GM21390 (cell line): ENCODE measurements at regions not wholly inside any gene's neighbourhood (a gene's known extent, or its start where the extent isn't known, plus 50 kb on each side); places are given as distances from the start of the nearest gene placed in this dataset.
"Not testable (repeated sequence)": the region's sequence is repeated elsewhere in the genome, so short reads cannot be mapped to it uniquely, and the experiment has no call there.

Source experiments
- ATAC-seq: cut with Tn5 transposase; IDR thresholded peaks from one replicate; pipeline ENCODE4 v1.9.1; 2021; ENCODE audit not compliant: unreplicated experiment

- no peak for ATAC-seq
These were observed 52.0 kb downstream of the ZC3H11B start for GRCh38 chr1:219560856-219561255.

GRCh38 chr1:219559899-219560298 lies 53.0 kb downstream of the ZC3H11B start:
- no peak for ATAC-seq

DNA sequence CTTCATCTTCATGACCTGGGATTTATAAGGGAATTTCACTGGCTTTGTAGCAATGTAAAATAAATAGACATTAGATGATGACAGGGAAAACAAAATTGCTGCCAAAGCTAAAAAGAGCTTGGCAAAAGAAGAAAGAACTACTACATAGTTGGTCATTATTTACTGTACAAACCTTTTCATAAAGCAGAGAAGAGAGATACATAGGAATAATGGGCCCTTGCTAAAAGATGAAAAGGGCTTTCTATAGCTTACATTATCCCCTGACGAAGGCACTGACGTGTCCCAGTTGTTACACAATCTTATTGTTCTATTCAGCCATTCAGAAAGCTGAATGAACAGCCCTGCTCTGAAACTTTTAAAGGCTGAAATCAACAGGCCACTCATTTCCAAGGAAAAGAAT lies 57.1 kb downstream of the ZC3H11B start:
- ATAC-seq: no peak

- peak; percentile 60 for ATAC-seq
These were observed 57.7 kb downstream of the ZC3H11B start for GRCh38 chr1:219555031-219555692.

- ATAC-seq: no peak
These were observed 58.9 kb downstream of the ZC3H11B start for GRCh38 chr1:219553934-219554502.

DNA sequence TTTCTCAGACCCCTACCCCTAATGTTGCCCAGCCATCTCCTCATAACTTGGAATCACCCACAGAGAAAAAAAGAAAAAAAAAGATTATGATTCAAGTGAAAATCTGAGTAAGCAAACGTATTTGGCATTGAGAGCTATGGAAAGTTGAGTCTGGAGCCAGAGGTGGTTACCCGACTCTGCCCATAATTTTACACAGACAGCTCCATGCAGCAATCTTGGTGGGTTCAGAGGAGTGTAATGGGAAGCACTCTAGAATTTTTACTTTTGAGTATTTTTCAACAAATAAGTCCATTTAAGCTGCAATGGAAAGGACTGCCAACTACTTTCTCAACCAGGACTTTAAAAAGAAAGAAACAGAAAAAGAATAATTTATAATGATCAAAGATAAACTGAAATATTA lies 62.7 kb downstream of the ZC3H11B start:
- no peak for ATAC-seq

- no peak for ATAC-seq
These were observed 63.7 kb downstream of the ZC3H11B start for GRCh38 chr1:219549215-219549614.

GRCh38 chr1:219548386-219548785 lies 64.5 kb downstream of the ZC3H11B start:
- no peak for ATAC-seq

GRCh38 chr1:219545756-219546155 lies 67.1 kb downstream of the ZC3H11B start:
- not testable (repeated sequence) for ATAC-seq

DNA sequence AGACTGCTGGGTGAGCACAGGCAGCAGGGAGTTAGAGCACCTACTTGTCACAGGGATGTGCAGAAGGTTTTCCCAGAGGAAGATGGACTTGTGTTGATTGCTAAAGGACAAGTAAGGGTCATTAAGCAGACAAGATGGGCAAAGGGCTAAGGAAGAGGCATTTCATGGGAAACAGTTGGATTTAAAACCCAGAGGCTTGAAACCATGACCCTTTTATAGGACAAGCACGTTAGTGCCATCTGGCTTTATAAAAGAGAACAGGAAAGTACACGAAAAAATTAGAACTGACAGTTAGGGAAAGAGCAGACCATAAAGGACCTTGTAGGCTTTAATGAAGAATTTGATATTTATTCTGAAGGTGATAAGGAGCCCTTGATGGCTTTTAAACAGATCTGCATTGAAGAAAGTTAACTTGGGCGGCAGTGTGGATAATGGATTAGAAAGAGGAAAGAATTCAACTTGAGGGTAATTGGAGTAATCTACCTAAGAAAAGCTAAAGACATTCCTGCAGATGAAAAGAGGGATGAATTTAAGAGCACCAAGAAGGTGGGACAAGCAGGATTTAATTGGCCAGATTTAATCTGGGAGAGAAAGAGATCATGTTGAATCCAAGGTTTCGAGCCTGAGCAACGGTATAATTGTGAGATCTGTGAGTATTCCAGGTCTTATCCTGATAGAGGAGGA lies 68.6 kb downstream of the ZC3H11B start:
- no peak for ATAC-seq

DNA sequence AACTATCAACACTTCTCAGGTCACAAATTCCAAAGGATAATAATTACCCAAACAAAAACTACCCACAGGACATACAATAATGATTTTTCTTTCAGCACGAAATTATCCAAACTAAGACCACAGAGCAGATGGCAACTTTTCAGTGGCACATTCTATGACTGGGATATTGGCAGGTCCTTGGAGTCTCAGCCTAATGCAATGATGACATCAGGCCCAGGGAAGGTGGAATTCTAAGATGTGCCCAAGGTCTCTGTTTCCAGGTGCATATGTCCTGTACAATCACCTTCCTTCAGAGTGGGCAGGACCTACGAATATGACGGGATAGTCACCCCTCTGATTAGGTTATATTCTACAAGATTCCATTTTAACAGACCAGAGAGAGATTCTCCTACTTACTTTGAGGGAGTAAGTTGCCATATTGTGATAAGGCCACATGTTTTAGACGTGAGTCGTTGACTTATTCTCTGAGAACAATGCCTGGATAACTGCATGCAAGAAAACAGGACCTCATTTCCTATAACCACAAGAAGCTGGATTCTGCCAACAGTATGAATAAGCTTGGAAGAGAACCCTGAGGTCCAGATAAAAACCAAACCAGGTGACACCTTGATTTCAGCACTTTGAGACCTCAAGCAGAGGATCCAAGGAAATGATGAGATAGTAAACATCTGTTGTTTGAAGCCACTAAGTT lies 69.9 kb downstream of the ZC3H11B start:
- ATAC-seq: no peak

DNA sequence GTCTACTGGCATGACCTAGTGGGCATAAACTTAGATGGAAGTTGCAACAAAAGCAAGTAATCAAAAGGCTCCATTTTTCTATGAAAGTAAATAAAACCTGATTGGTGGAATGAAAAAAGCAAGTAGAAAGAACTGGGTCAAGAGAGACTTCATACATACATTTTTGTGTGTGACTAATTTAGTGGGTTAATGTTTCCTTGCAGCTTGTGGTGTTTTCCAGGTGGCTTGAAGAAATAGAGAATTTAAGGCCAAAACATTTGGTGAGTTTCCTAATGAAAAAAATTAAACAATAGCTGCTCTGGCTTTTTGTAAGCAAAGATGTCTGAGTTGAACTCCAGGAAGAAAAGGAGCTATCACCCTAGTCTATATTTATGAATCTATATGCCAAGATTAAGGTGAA lies 71.0 kb downstream of the ZC3H11B start:
- no peak for ATAC-seq

- ATAC-seq: no peak
These were observed 73.2 kb downstream of the ZC3H11B start for GRCh38 chr1:219539645-219540254.

DNA sequence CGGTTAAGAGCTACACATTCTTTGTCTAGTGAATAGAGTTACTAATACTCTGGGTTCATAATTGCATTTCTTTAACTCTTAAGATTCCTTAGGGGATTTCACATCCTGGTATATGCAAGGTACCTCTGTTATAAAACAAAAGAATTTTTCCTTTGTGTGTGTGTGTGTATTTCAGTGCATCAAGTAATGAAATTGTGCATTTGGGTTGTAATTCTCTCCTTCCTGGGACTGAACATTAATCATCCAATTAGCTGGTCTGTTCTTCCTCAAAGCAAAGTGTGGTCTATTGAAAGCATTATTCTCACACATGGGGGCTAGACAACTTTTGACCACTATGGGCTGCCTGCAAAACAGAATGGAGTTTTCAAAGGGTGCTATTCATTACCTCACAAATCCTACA lies 74.0 kb downstream of the ZC3H11B start:
- no peak for ATAC-seq

- no peak for ATAC-seq
These were observed 75.7 kb downstream of the ZC3H11B start for GRCh38 chr1:219537223-219537631.

DNA sequence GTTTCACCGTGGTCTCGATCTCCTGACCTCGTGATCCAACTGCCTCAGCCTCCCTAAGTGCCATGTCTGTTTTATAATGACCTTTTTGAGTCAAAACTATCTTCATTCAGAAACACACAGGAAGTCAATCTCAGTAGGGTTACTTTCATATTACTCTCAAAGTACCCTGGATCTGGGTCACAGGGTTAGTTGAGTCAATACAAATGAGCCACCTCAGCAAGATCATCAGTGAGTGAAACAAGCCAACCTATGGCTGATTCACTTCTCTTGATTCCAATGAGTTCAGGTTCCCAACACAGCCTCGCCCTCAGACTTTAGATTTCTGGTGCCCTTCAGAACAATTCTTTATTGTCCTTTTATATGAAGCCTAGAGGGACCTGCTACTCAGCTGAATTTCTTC lies 76.9 kb downstream of the ZC3H11B start:
- no peak for ATAC-seq

DNA sequence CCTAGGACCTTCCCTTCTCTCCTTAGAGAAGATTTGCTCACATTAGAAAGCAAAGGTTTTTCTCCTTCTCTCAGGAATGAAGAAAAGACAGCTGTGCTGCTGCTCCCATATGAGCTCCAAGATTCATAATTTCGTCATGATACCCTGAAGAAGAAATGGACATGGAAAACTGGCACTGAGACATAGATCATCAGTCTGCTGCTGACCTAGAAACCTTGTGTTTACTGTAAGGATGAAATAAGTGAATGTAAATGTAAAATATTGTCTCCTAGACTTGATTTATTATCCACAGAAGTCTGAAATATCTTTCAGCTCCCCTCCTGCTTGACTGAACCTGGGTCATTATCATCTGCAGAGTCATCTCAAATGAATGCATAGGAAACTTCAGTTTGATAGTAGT lies 77.9 kb downstream of the ZC3H11B start:
- ATAC-seq: no peak

GRCh38 chr1:219533280-219533679 lies 79.6 kb downstream of the ZC3H11B start:
- no peak for ATAC-seq

GRCh38 chr1:219529116-219529515 lies 83.8 kb downstream of the ZC3H11B start:
- no peak for ATAC-seq

DNA sequence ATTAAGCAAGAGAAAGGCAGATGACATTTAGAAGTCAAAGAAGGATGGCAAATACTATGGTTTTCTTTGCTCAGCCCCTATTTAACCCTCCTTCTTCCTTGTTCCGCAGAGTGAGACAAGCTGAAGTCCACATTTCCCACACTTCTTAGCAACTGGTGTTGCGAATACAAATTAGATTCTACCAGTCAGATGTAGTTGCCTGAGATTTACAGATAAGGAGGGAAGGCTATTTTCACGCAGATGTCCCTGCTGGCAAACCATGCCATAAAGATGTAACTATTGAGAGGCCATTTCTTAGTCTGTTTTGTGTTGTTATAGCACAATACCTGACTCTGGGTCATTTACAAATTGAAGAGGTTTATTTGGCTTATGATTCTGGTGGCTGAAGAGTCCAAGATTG lies 84.3 kb downstream of the ZC3H11B start:
- ATAC-seq: no peak

DNA sequence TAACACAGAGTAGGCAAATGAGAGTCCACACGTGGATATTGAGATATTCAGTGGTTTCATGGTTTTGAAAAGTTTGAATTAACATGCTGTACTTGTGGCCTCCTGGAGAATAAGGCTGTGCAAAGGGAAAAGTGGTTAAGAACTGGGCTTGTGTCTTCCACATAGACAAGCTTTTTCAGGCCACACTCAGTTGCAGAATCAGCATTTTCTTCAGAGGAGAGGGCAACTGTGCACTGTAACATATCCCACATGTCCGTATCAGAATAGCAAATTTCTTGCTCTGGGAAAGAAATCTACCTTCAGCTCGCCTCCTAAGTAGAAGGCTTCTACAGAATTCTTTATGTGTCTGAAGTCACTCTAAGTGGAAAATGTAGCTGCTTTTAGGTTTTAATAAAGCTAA lies 84.9 kb downstream of the ZC3H11B start:
- no peak for ATAC-seq
